H9 (cell line): ENCODE measurements at regions not wholly inside any gene's neighbourhood (a gene's known extent, or its start where the extent isn't known, plus 50 kb on each side); places are given as distances from the start of the nearest gene placed in this dataset.

ENCODE experiments used
- DNase-seq: peaks from one replicate; pipeline ENCODE4 v3.0.0-alpha.2; 2017
- H2AFZ ChIP-seq: one replicate; pipeline ENCODE4 v1.6.1; 2013; ENCODE audit warnings: mild to moderate bottlenecking, low read length, control low read depth, moderate library complexity
- H2AK5ac ChIP-seq: 2 replicates; pipeline ENCODE4 v1.6.1; 2013; ENCODE audit warnings: low read length, control low read depth, mixed read lengths; ENCODE audit not compliant: insufficient read length
- H2BK120ac ChIP-seq: one replicate; pipeline ENCODE4 v1.6.1; 2013; ENCODE audit warnings: low read depth, mild to moderate bottlenecking, low read length, control low read depth, inconsistent platforms; ENCODE audit not compliant: poor library complexity, severe bottlenecking
- H2BK12ac ChIP-seq: 2 replicates; pipeline ENCODE4 v1.6.1; 2013; ENCODE audit warnings: low read length, control low read depth, mixed read lengths, low read depth; ENCODE audit not compliant: insufficient read length
- H2BK15ac ChIP-seq: 2 replicates; pipeline ENCODE4 v1.6.1; 2013; ENCODE audit warnings: low read depth, low read length, control low read depth
- H2BK20ac ChIP-seq: one replicate; pipeline ENCODE4 v1.6.1; 2013; ENCODE audit warnings: low read depth, mild to moderate bottlenecking, low read length, control low read depth, inconsistent platforms; ENCODE audit not compliant: poor library complexity, severe bottlenecking
- H2BK5ac ChIP-seq: 2 replicates; pipeline ENCODE4 v1.6.1; 2013; ENCODE audit warnings: low read length, control low read depth, mixed read lengths; ENCODE audit not compliant: insufficient read length
- H3K14ac ChIP-seq: 2 replicates; pipeline ENCODE4 v1.6.1; 2013; ENCODE audit warnings: low read length, control low read depth; ENCODE audit not compliant: insufficient read depth
- H3K18ac ChIP-seq: 2 replicates; pipeline ENCODE4 v1.6.1; 2013; ENCODE audit warnings: low read depth, mild to moderate bottlenecking, mixed read lengths, low read length, control low read depth; ENCODE audit not compliant: insufficient read length
- H3K23ac ChIP-seq: 2 replicates; pipeline ENCODE4 v1.6.1; 2013; ENCODE audit warnings: low read length, control low read depth, mixed read lengths, low read depth; ENCODE audit not compliant: insufficient read length
- H3K23me2 ChIP-seq: 2 replicates; pipeline ENCODE4 v1.6.1; 2013; ENCODE audit warnings: low read depth, mild to moderate bottlenecking, mixed read lengths, low read length, control low read depth; ENCODE audit not compliant: insufficient read length, poor library complexity, severe bottlenecking
- H3K27ac ChIP-seq: 2 replicates; pipeline ENCODE4 v1.5.1; 2013; ENCODE audit warnings: low read length, control low read depth, mixed read lengths, low read depth; ENCODE audit not compliant: insufficient read length
- H3K27me3 ChIP-seq: 2 replicates; pipeline ENCODE4 v1.6.1; 2013; ENCODE audit warnings: low read length, control low read depth, inconsistent platforms; ENCODE audit not compliant: insufficient read depth
- H3K4ac ChIP-seq: 2 replicates; pipeline ENCODE4 v1.6.1; 2013; ENCODE audit warnings: low read depth, mild to moderate bottlenecking, control low read depth, inconsistent platforms, low read length, moderate library complexity
- H3K4me1 ChIP-seq: 2 replicates; pipeline ENCODE4 v1.6.1; 2013; ENCODE audit warnings: low read length, control low read depth, inconsistent platforms; ENCODE audit not compliant: insufficient read depth
- H3K4me2 ChIP-seq: 2 replicates; pipeline ENCODE4 v1.6.1; 2013; ENCODE audit warnings: low read length, control low read depth, mixed read lengths; ENCODE audit not compliant: insufficient read length, insufficient read depth
- H3K56ac ChIP-seq: 2 replicates; pipeline ENCODE4 v1.6.1; 2013; ENCODE audit warnings: low read depth, mild to moderate bottlenecking, mixed read lengths, low read length, control low read depth; ENCODE audit not compliant: insufficient read length
- H3K79me1 ChIP-seq: 2 replicates; pipeline ENCODE4 v1.6.1; 2013; ENCODE audit warnings: low read depth, mild to moderate bottlenecking, moderate library complexity, low read length, control low read depth, inconsistent platforms; ENCODE audit not compliant: insufficient read depth, poor library complexity, severe bottlenecking
- H3K79me2 ChIP-seq: 2 replicates; pipeline ENCODE4 v1.6.1; 2013; ENCODE audit warnings: low read length, control low read depth, inconsistent platforms; ENCODE audit not compliant: insufficient read depth
- H3K9ac ChIP-seq: 2 replicates; pipeline ENCODE4 v1.6.1; 2013; ENCODE audit warnings: low read length, control low read depth, mixed read lengths; ENCODE audit not compliant: insufficient read length; ENCODE audit errors: extremely low read depth
- H3K9me3 ChIP-seq: one replicate; pipeline ENCODE4 v1.6.1; 2013; ENCODE audit warnings: low read depth, low read length, inconsistent platforms; ENCODE audit not compliant: control insufficient read depth
- H3T11ph ChIP-seq: one replicate; pipeline ENCODE4 v1.6.1; 2013; ENCODE audit warnings: mild to moderate bottlenecking, low read length, control low read depth, inconsistent platforms
- H4K20me1 ChIP-seq: one replicate; pipeline ENCODE4 v1.6.1; 2013; ENCODE audit not compliant: control insufficient read depth, insufficient read length, insufficient read depth
- H4K5ac ChIP-seq: 2 replicates; pipeline ENCODE4 v1.6.1; 2013; ENCODE audit warnings: low read depth, mild to moderate bottlenecking, mixed read lengths, low read length, control low read depth; ENCODE audit not compliant: insufficient read length
- H4K8ac ChIP-seq: replicated peaks from 2 replicates; pipeline ENCODE4 v1.6.1; 2013; ENCODE audit warnings: low read length, control low read depth, mixed read lengths, low read depth; ENCODE audit not compliant: insufficient read length
- H4K91ac ChIP-seq: 2 replicates; pipeline ENCODE4 v1.6.1; 2013; ENCODE audit warnings: low read depth, mild to moderate bottlenecking, moderate library complexity, mixed read lengths, low read length, control low read depth; ENCODE audit not compliant: insufficient read length
- H3K27ac Mint-ChIP-seq, 3 experiments: 2 replicates in 2 of 3; 3 replicates in 1 of 3; pipeline ENCODE4 v1.8.0; 2020 to 2021; ENCODE audit warnings: mixed read lengths in 3 of 3, mild to moderate bottlenecking in 1 of 3, moderate library complexity in 1 of 3
- H3K27me3 Mint-ChIP-seq: 2 replicates; pipeline ENCODE4 v1.8.0; 2021; ENCODE audit warnings: low read depth, mild to moderate bottlenecking, moderate library complexity, mixed read lengths
- H3K36me3 Mint-ChIP-seq, 3 experiments: 2 replicates in 2 of 3; 3 replicates in 1 of 3; pipeline ENCODE4 v1.8.0; 2020 to 2021; ENCODE audit warnings: low read depth in 3 of 3, mixed read lengths in 3 of 3; ENCODE audit not compliant: insufficient read depth in 1 of 3
- H3K4me1 Mint-ChIP-seq, 2 experiments: 2 replicates each; pipeline ENCODE4 v1.8.0; 2020; ENCODE audit warnings: mixed read lengths in 2 of 2
- H3K4me3 Mint-ChIP-seq, 2 experiments: 2 replicates in 1 of 2; 3 replicates in 1 of 2; pipeline ENCODE4 v1.8.0; 2020 to 2021; ENCODE audit warnings: mild to moderate bottlenecking in 2 of 2, mixed read lengths in 2 of 2, moderate library complexity in 1 of 2
- H3K9me3 Mint-ChIP-seq, 2 experiments: 2 replicates in 1 of 2; 3 replicates in 1 of 2; pipeline ENCODE4 v1.8.0; 2020; ENCODE audit warnings: mild to moderate bottlenecking in 2 of 2, mixed read lengths in 2 of 2, moderate library complexity in 1 of 2
- WGBS: extraction: QIAGEN DNeasy Blood & Tissue Kit; methylation state at CpG from one replicate; pipeline ENCODE4 v1.1.7; 2013; ENCODE audit warnings: missing lambda C conversion rate, low lambda C conversion rate, mixed read lengths; ENCODE audit not compliant: insufficient read length; ENCODE audit errors: extremely low coverage; 5-methylcytosine and 5-hydroxymethylcytosine counted together
- TF ChIP-seq, protein P1 (sequence below): fragments of 200-600 bp; sonication (generic); conservative IDR thresholded peaks from 3 replicates; pipeline ENCODE4 v1.8.0; 2021; ENCODE audit warnings: antibody characterized with exemption, mild to moderate bottlenecking

- no peaks in the 10 kb centered on the region for H3K27me3 Mint-ChIP-seq
- no peaks in the 10 kb centered on the region for H3K4me1 ChIP-seq
- no peak overlapping the region for H3K23ac ChIP-seq
- no peak overlapping the region for H2BK20ac ChIP-seq
- no peak overlapping the region for H3K14ac ChIP-seq
- no peaks in the 10 kb centered on the region for H3K79me1 ChIP-seq
- H3K9ac ChIP-seq = no peak overlapping the region
- no peak overlapping the region for H2AK5ac ChIP-seq
- H2BK12ac ChIP-seq = no peak overlapping the region
- H2BK15ac ChIP-seq = no peak overlapping the region
- no peaks in the 10 kb centered on the region for H3K27me3 ChIP-seq
- H3K4ac ChIP-seq = no peak overlapping the region
- TF ChIP-seq, protein P1, sequence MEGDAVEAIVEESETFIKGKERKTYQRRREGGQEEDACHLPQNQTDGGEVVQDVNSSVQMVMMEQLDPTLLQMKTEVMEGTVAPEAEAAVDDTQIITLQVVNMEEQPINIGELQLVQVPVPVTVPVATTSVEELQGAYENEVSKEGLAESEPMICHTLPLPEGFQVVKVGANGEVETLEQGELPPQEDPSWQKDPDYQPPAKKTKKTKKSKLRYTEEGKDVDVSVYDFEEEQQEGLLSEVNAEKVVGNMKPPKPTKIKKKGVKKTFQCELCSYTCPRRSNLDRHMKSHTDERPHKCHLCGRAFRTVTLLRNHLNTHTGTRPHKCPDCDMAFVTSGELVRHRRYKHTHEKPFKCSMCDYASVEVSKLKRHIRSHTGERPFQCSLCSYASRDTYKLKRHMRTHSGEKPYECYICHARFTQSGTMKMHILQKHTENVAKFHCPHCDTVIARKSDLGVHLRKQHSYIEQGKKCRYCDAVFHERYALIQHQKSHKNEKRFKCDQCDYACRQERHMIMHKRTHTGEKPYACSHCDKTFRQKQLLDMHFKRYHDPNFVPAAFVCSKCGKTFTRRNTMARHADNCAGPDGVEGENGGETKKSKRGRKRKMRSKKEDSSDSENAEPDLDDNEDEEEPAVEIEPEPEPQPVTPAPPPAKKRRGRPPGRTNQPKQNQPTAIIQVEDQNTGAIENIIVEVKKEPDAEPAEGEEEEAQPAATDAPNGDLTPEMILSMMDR = no peak
- H4K20me1 ChIP-seq = no peaks in the 10 kb centered on the region
- H3K23me2 ChIP-seq = no peaks in the 10 kb centered on the region
- no peak overlapping the region for H3K4me2 ChIP-seq
- H3K56ac ChIP-seq = no peak overlapping the region
- H3K36me3 Mint-ChIP-seq = no peaks in the 10 kb centered on the region
- H2BK5ac ChIP-seq = no peak overlapping the region
- no peaks in the 10 kb centered on the region for H3K9me3 ChIP-seq
- no peak overlapping the region for H4K5ac ChIP-seq
- H3K79me2 ChIP-seq = no peaks in the 10 kb centered on the region
- WGBS = no CpG with 5 or more reads among the region's 2 CpGs
- no peak overlapping the region for H4K91ac ChIP-seq
- H3K18ac ChIP-seq = no peak overlapping the region
- H4K8ac ChIP-seq = no peak overlapping the region
- H3K27ac ChIP-seq = no peak overlapping the region
- H3K9me3 Mint-ChIP-seq = no peaks in the 10 kb centered on the region
- H3K4me1 Mint-ChIP-seq = peaks cover 5 to 7% of the 10 kb centered on the region in 2 experiments
- H3T11ph ChIP-seq = no peak overlapping the region
- H2BK120ac ChIP-seq = no peak overlapping the region
- no peak overlapping the region for H3K4me3 Mint-ChIP-seq
- no peak for DNase-seq
- H3K27ac Mint-ChIP-seq = no peak overlapping the region; a peak in 2 of 7 replicates
- H2AFZ ChIP-seq = no peak overlapping the region
These were observed 457.0 kb downstream of the METTL4 start for GRCh38 chr18:2114289-2114688.
